ENCODE measurements at regions not wholly inside any gene's neighbourhood (a gene's known extent, or its start where the extent isn't known, plus 50 kb on each side); places are given as distances from the start of the nearest gene placed in this dataset.

- ChIA-PET POLR2A (no interaction called here), RAD21 (ENCODE audit: low non-redundant PET in 1 of 2, low total read pairs in 2 of 2, uncharacterized antibody in 2 of 2, unreplicated experiment in 2 of 2) (no interaction called here), CTCF (no interaction called here)
- no peaks in the 10 kb centered on the region for H3K9me3 ChIP-seq (ENCODE audit: control insufficient read depth in 1 of 2, insufficient read depth in 1 of 2, low read depth in 1 of 2, low read length in 2 of 2)
- 0 out of 2 replicates have a peak, but pooled peaks cover 3% of the 10 kb centered on the region for H3K9me2 ChIP-seq (ENCODE audit: insufficient read depth)
- DNase-seq (ENCODE audit: low read depth, low spot score) (no peak), ATAC-seq (no peak)
- H3K36me3 ChIP-seq (ENCODE audit: control insufficient read depth in 1 of 2, insufficient read depth in 2 of 2, low read length in 2 of 2): no peaks in the 10 kb centered on the region
- TF ChIP-seq SRF (IDR thresholded peaks at IDR 0.05; ENCODE audit: low read depth): no peak
- H3K9ac ChIP-seq (ENCODE audit: low read length): no peak overlapping the region
- no peak overlapping the region for H3K4me2 ChIP-seq (ENCODE audit: low read length)
- H4K20me1 ChIP-seq (ENCODE audit: insufficient read depth): no peaks in the 10 kb centered on the region
- no peak overlapping the region for H3K4me3 ChIP-seq (replicated peaks in 1 of 2; ENCODE audit: low read depth in 1 of 2, low read length in 2 of 2)
- H3K27ac ChIP-seq (ENCODE audit: low read depth, low read length): no peak overlapping the region
- no TSS peak for BruUV-seq (replicated peaks)
- H3K79me2 ChIP-seq (ENCODE audit: insufficient read depth, low read length): no peaks in the 10 kb centered on the region
- H3K4me1 ChIP-seq (ENCODE audit: control insufficient read depth in 1 of 2, insufficient read depth in 2 of 2, low read length in 2 of 2): peaks cover 3 to 9% of the 10 kb centered on the region in 2 experiments; a peak in 3 of 4 replicates
- H3K27me3 ChIP-seq (ENCODE audit: insufficient read depth, low read length): no peaks in the 10 kb centered on the region
- intact Hi-C loops (cut with micrococcal nuclease): loop anchor here (5.0 to 10.0 kb wide), 3 partner anchors 62 to 344 kb away; no protein-coding TSS in a partner anchor
- no peak overlapping the region for H2AFZ ChIP-seq (ENCODE audit: low read depth, low read length, poor library complexity, severe bottlenecking)
Measured at GRCh38 chr1:164443166-164443565, 115.8 kb upstream of the PBX1 start.

GRCh38 chr1:164443836-164444235, 115.1 kb upstream of the PBX1 start:
- BruUV-seq (replicated peaks): no TSS peak
- RAD21 ChIA-PET (ENCODE audit: low non-redundant PET in 1 of 2, low total read pairs in 2 of 2, uncharacterized antibody in 2 of 2, unreplicated experiment in 2 of 2): no interaction called here
- H3K9ac ChIP-seq (ENCODE audit: low read length): no peak overlapping the region
- ATAC-seq (no peak), DNase-seq (ENCODE audit: low read depth, low spot score) (no peak)
- H3K4me2 ChIP-seq (ENCODE audit: low read length): no peak overlapping the region
- H3K4me3 ChIP-seq (replicated peaks in 1 of 2; ENCODE audit: low read depth in 1 of 2, low read length in 2 of 2): no peak overlapping the region
- intact Hi-C loops (cut with micrococcal nuclease): loop anchor here (5.0 to 10.0 kb wide), 3 partner anchors 61 to 343 kb away; no protein-coding TSS in a partner anchor
- CTCF ChIA-PET: no interaction called here
- TF ChIP-seq ZFX (IDR thresholded peaks at IDR 0.05) (no peak), CEBPB (IDR thresholded peaks at IDR 0.05; ENCODE audit: low read depth) (no peak), REST (IDR thresholded peaks at IDR 0.05; ENCODE audit: low read depth) (no peak)
- H3K27me3 ChIP-seq (ENCODE audit: insufficient read depth, low read length): no peaks in the 10 kb centered on the region
- no peaks in the 10 kb centered on the region for H3K79me2 ChIP-seq (ENCODE audit: insufficient read depth, low read length)
- H4K20me1 ChIP-seq (ENCODE audit: insufficient read depth): no peaks in the 10 kb centered on the region
- 0 out of 2 replicates have a peak, but pooled peaks cover 3% of the 10 kb centered on the region for H3K9me2 ChIP-seq (ENCODE audit: insufficient read depth)
- no peak overlapping the region for H3K27ac ChIP-seq (ENCODE audit: low read depth, low read length)
- H3K9me3 ChIP-seq (ENCODE audit: control insufficient read depth in 1 of 2, insufficient read depth in 1 of 2, low read depth in 1 of 2, low read length in 2 of 2): no peaks in the 10 kb centered on the region
- H2AFZ ChIP-seq (ENCODE audit: low read depth, low read length, poor library complexity, severe bottlenecking): no peak overlapping the region
- POLR2A ChIA-PET: no interaction called here
- peaks cover 3 to 9% of the 10 kb centered on the region in 2 experiments; a peak in 3 of 4 replicates for H3K4me1 ChIP-seq (ENCODE audit: control insufficient read depth in 1 of 2, insufficient read depth in 2 of 2, low read length in 2 of 2)
- no peaks in the 10 kb centered on the region for H3K36me3 ChIP-seq (ENCODE audit: control insufficient read depth in 1 of 2, insufficient read depth in 2 of 2, low read length in 2 of 2)

All from HCT116 (cell line).